ENCODE measurements at regions not wholly inside any gene's neighbourhood (a gene's known extent, or its start where the extent isn't known, plus 50 kb on each side); places are given as distances from the start of the nearest gene placed in this dataset.

DNA sequence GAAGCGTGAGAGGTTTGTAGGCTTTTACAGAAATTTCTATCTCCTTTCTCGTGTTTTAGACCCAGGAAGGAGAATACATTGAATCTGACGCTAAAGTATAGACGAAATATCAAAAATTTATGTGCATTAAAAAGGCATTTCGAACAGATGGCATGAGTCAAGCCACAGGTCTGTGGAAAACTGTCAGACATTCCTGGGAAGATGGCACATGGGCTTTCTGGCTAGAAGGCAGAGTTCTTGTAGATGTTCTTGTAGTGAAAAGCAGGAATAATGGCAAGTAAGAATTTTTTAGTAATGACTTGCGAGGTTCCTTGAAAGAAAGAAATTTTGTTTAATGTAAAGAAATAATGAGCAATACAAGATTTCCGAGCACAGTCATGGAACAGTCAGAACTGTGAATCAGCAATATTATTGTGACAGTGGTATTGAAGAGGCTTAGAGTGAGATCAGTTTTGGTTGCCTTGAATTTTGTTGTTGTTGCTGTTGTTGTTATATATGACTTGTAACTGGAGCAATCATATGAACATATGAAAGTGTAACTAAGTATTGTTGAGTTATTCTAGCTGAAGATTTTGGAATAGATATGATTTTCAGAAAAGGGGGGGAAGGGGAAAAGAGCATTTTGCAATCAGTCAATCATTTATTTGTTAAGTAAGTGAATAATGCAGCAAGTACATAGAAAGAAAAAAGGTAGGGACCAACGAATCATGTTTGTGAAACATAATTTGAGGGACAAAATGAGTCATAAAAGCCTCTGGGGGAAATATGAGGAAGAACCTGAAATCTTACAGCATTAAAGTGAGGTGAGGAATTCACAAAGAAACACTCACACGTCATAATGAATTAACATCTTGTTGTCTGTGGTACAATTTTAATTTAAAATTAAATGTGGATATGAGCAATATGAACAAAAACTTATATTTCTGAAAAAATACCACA is 339.0 kb upstream of the CTNND2 start:
- TF ChIP-seq, protein P1, sequence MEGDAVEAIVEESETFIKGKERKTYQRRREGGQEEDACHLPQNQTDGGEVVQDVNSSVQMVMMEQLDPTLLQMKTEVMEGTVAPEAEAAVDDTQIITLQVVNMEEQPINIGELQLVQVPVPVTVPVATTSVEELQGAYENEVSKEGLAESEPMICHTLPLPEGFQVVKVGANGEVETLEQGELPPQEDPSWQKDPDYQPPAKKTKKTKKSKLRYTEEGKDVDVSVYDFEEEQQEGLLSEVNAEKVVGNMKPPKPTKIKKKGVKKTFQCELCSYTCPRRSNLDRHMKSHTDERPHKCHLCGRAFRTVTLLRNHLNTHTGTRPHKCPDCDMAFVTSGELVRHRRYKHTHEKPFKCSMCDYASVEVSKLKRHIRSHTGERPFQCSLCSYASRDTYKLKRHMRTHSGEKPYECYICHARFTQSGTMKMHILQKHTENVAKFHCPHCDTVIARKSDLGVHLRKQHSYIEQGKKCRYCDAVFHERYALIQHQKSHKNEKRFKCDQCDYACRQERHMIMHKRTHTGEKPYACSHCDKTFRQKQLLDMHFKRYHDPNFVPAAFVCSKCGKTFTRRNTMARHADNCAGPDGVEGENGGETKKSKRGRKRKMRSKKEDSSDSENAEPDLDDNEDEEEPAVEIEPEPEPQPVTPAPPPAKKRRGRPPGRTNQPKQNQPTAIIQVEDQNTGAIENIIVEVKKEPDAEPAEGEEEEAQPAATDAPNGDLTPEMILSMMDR (IDR thresholded peaks at IDR 0.05; ENCODE audit: low read depth, low read length), result no peak
- TF ChIP-seq POLR2A (IDR thresholded peaks at IDR 0.05; ENCODE audit: extremely low read depth, insufficient read length) (no peak), MYC (IDR thresholded peaks at IDR 0.05; ENCODE audit: low read depth, low read length) (no peak)
- TF ChIP-seq, protein P2, sequence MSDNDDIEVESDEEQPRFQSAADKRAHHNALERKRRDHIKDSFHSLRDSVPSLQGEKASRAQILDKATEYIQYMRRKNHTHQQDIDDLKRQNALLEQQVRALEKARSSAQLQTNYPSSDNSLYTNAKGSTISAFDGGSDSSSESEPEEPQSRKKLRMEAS (IDR thresholded peaks at IDR 0.05; ENCODE audit: low read depth, low read length), result no peak
